Keratinocyte (primary cell): ENCODE measurements at regions not wholly inside any gene's neighbourhood (a gene's known extent, or its start where the extent isn't known, plus 50 kb on each side); places are given as distances from the start of the nearest gene placed in this dataset.

Source experiments
- CTCF ChIP-seq, 3 experiments: IDR thresholded peaks in 1 of 3; conservative IDR thresholded peaks in 1 of 3; optimal IDR thresholded peaks in 1 of 3; 2 replicates in 2 of 3; 3 replicates in 1 of 3; pipeline versions ENCODE3 to v1.5.1; 2011; ENCODE audit warnings: low read length in 3 of 3, mild to moderate bottlenecking in 3 of 3, moderate library complexity in 2 of 3, control low read depth in 1 of 3, inconsistent platforms in 1 of 3; ENCODE audit not compliant: insufficient read depth in 2 of 3; ENCODE audit errors: extremely low read depth in 1 of 3
- EZH2 ChIP-seq: IDR thresholded peaks from one replicate; pipeline ENCODE4 v1.6.1; 2012; ENCODE audit warnings: inconsistent platforms, mild to moderate bottlenecking, low read length, moderate library complexity

DNA sequence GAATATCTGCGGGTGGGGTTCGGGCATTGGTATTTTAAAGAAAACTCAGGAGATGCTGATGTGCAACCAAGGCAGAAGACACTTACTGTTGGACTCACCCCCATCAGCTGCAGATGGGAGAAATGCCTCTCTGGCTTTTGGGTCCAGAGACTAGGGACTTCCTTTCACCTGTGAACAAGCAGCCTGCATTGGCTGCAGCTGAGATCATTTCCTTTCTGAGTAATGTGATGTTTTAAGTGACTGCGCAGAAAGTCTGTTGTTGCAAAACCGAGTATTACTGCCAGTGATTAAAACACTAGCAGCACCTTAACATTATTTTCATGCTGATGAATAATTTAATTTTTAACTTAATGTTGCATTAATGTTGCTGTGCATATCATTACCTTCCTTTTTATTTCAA, 143.0 kb downstream of the TSN start:
- no peak for TF ChIP-seq CTCF (optimal IDR thresholded peaks at IDR 0.05 in 1 of 3, IDR thresholded peaks at IDR 0.05 in 1 of 3, conservative IDR thresholded peaks at IDR 0.05 in 1 of 3; ENCODE audit: extremely low read depth in 1 of 3, insufficient read depth in 2 of 3, low read length in 3 of 3)
- no peak for TF ChIP-seq EZH2
